Suprapubic skin (tissue), 4 donors: ENCODE measurements at regions not wholly inside any gene's neighbourhood (a gene's known extent, or its start where the extent isn't known, plus 50 kb on each side); places are given as distances from the start of the nearest gene placed in this dataset.

Experiments used
- POLR2A ChIP-seq, 2 donors: fragments of 450-650 bp; IDR thresholded peaks; one replicate each; pipeline ENCODE4 v1.6.1; 2017; ENCODE audit warnings: antibody characterized with exemption in 2 of 2, mild to moderate bottlenecking in 2 of 2, moderate library complexity in 2 of 2
- POLR2AphosphoS5 ChIP-seq, 3 donors: sonication (generic); formaldehyde crosslinking; IDR thresholded peaks; one replicate each; pipeline ENCODE4 v1.6.1; 2017; ENCODE audit warnings: antibody characterized with exemption in 3 of 3
- TF ChIP-seq, protein P1 (sequence below), 2 donors: fragments of 200-600 bp in 1 of 2; fragments of 450-650 bp in 1 of 2; sonication (generic) in 1 of 2; IDR thresholded peaks; one replicate each; pipeline ENCODE4 v1.5.1; 2016 to 2019; ENCODE audit warnings: antibody characterized with exemption in 2 of 2, mild to moderate bottlenecking in 1 of 2, moderate library complexity in 1 of 2

DNA sequence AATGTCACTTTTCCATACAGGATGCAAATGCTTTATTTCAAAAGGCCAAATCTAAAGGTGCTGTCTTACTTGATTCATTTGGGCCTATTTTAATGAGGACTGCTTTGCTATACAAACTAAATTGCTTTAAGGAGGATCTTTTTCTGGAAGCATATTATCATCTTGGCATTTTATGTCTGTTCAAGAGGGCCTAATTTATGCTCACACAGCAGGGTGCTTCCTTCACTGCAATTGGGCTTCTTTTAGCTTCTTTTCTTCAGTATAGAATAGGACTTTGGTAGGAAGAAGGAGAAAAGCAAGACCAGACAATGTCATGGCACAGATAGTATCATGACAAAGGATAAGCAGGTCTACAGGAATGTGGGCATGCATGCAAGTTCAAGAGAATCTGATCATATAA lies 222.4 kb upstream of the ANKRD50 start:
- TF ChIP-seq POLR2AphosphoS5 (IDR thresholded peaks at IDR 0.05) (no peak), POLR2A (IDR thresholded peaks at IDR 0.05) (no peak)
- TF ChIP-seq, protein P1, sequence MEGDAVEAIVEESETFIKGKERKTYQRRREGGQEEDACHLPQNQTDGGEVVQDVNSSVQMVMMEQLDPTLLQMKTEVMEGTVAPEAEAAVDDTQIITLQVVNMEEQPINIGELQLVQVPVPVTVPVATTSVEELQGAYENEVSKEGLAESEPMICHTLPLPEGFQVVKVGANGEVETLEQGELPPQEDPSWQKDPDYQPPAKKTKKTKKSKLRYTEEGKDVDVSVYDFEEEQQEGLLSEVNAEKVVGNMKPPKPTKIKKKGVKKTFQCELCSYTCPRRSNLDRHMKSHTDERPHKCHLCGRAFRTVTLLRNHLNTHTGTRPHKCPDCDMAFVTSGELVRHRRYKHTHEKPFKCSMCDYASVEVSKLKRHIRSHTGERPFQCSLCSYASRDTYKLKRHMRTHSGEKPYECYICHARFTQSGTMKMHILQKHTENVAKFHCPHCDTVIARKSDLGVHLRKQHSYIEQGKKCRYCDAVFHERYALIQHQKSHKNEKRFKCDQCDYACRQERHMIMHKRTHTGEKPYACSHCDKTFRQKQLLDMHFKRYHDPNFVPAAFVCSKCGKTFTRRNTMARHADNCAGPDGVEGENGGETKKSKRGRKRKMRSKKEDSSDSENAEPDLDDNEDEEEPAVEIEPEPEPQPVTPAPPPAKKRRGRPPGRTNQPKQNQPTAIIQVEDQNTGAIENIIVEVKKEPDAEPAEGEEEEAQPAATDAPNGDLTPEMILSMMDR (IDR thresholded peaks at IDR 0.05): no peak
